ENCODE measurements at regions not wholly inside any gene's neighbourhood (a gene's known extent, or its start where the extent isn't known, plus 50 kb on each side); places are given as distances from the start of the nearest gene placed in this dataset.
"Not testable (repeated sequence)": the region's sequence is repeated elsewhere in the genome, so short reads cannot be mapped to it uniquely, and the experiment has no call there.

DNA sequence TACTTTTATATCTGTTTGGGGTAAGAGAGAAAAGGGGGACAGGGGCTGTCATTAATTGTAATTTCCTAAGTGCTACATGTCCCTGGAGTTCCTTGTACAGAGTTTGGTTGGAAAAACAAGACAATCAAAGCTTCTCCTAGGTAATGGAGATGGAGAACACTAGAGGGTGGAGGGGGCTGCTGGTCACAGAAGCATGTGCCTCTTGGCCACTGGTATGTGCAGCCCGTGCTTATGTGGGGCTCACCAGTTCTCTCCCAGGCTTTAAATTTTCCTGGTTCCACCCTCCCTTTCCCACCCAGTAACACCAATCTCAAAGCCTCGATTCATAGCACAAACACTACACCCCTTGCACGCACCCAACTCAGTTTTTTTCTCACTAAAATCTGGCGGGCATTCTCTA lies 165.6 kb downstream of the SAMD5 start:
- DNase-seq (ENCODE audit: low spot score) = no peak

- DNase-seq (ENCODE audit: low spot score) = no peak
Observed at GRCh38 chr6:147674794-147675193, 166.3 kb downstream of the SAMD5 start.

GRCh38 chr6:147675281-147675680 lies 166.8 kb downstream of the SAMD5 start:
- no peak for DNase-seq (ENCODE audit: low spot score)

- DNase-seq (ENCODE audit: low spot score) = no peak
Observed at GRCh38 chr6:147676495-147677199, 168.2 kb downstream of the SAMD5 start.

GRCh38 chr6:147677647-147678046 lies 169.2 kb downstream of the SAMD5 start:
- no peak for DNase-seq (ENCODE audit: low spot score)

DNA sequence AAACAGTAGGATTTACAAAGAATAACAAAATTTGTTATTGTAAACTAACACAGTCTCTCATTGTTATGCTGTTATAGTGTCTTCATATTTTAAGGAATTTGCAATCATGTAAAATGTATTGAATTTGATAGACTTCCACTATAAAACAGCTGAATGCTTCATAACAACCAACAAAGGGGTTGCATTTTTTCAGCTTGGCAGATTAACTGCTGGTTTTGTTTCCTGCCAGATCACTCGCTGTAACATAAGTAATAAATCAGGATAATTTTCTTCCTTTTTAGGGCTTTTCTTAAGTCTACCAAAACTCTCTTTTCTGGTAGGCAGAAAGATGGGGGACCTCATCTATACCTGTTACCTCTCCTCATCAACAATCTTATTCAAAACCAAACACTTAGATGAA lies 169.8 kb downstream of the SAMD5 start:
- DNase-seq (ENCODE audit: low spot score) = no peak

GRCh38 chr6:147684906-147685305 lies 176.4 kb downstream of the SAMD5 start:
- no peak for DNase-seq (ENCODE audit: low spot score)

GRCh38 chr6:147689398-147689797 lies 180.9 kb downstream of the SAMD5 start:
- no peak for DNase-seq (ENCODE audit: low spot score)

GRCh38 chr6:147691446-147691845 lies 183.0 kb downstream of the SAMD5 start:
- DNase-seq (ENCODE audit: low spot score) = no peak

DNA sequence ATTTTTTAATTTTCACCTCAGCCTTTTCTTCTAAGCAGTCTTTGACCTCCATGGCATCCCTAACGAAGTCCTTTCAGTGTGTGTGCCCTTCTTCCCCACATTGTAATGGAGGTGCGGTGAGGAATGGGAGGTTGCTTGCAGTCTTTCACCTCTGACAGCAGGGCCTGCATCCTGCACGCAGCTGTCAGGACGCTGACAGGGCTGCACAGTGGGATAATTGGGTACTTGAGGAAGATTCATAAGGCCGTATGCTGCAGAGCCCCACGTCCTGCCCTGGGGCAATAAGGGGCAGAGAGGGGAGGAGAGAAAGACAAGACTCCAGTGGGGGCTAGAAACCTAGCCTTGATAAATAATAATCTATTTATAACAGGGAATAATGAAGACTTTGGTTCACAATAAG lies 184.7 kb downstream of the SAMD5 start:
- no peak for DNase-seq (ENCODE audit: low spot score)

DNA sequence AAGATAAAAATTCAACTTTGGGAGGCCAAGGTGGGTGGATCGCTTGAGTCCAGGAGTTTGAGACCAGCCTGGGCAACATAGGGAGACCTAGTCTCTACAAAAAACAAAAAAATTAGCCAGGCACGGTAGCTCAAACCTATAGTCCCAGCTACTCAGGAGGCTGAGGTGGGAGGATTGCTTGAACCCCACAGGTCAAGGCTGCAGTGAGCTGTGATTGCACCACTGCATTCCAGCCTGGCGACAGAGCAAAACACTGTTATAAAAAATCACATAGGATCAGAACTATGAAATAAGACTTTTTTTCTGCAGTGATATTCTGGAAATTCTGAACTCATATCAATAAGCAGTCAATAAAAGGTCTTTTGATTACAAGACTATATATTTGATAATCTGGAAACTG lies 186.1 kb downstream of the SAMD5 start:
- DNase-seq (ENCODE audit: low spot score) = not testable (repeated sequence)

DNA sequence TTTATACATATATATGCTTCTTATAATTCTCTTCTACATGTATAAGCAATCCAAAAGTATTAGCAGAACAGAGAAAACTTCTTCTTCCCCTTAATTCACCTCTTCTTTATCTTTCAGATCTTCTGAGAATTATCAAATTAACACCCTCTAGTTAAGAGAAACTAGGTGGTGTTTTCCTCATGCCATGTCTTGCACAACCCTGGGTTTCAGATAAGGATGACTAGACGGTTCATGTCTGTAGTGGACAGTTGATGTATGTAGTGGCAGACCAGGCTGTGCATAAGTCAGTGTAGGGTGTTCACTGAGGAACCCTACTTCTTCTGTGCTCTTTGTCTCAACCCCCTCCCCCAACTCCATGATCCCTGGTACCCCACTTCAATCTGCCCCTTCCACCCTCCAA lies 187.3 kb downstream of the SAMD5 start:
- no peak for DNase-seq (ENCODE audit: low spot score)

DNA sequence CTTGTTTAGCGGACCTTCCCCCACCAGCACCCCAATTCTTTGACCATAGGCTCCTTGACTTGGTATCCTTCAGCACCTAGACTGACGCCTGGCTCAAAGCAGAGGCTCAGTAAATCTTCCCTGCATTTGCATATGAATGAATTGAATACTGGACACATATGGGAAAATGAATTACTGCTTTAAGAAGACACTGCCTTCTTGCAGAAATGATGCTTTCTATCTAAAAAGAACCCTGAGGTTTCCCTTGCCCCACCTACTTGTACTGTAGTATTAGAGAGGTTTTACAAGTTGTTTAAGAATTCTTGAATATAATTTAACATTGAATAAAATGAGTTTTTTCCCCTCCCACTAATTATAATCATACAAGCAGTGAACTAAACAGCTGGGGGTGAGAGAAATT lies 190.7 kb downstream of the SAMD5 start:
- no peak for DNase-seq (ENCODE audit: low spot score)

GRCh38 chr6:147699637-147700036 lies 191.1 kb downstream of the SAMD5 start:
- DNase-seq (ENCODE audit: low spot score) = no peak

- DNase-seq (ENCODE audit: low spot score) = no peak
Observed at GRCh38 chr6:147700436-147701209, 192.1 kb downstream of the SAMD5 start.

GRCh38 chr6:147704691-147705090 lies 196.2 kb downstream of the SAMD5 start:
- DNase-seq (ENCODE audit: low spot score) = no peak

- no peak for DNase-seq (ENCODE audit: low spot score)
Observed at GRCh38 chr6:147707524-147707923, 199.0 kb downstream of the SAMD5 start.

DNA sequence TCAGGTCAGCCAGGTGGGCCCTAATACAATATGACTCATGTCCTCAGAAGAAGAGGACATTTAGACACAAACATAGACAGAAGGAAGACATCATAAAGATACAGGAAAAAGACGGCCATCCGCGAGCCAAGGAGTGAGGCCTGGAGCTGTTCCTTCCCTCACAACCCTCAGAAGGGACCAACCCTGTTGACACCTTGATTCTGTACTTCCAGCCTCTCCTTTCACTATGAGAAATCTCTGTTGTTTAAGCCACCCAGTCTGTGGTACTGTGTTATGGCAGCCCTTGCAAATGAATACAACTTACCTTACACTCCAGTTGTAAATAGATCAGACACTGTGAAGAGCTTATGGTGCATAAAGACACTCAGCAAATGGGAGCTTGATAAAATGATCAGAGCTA lies 199.7 kb downstream of the SAMD5 start:
- DNase-seq (ENCODE audit: low spot score) = no peak

DNA sequence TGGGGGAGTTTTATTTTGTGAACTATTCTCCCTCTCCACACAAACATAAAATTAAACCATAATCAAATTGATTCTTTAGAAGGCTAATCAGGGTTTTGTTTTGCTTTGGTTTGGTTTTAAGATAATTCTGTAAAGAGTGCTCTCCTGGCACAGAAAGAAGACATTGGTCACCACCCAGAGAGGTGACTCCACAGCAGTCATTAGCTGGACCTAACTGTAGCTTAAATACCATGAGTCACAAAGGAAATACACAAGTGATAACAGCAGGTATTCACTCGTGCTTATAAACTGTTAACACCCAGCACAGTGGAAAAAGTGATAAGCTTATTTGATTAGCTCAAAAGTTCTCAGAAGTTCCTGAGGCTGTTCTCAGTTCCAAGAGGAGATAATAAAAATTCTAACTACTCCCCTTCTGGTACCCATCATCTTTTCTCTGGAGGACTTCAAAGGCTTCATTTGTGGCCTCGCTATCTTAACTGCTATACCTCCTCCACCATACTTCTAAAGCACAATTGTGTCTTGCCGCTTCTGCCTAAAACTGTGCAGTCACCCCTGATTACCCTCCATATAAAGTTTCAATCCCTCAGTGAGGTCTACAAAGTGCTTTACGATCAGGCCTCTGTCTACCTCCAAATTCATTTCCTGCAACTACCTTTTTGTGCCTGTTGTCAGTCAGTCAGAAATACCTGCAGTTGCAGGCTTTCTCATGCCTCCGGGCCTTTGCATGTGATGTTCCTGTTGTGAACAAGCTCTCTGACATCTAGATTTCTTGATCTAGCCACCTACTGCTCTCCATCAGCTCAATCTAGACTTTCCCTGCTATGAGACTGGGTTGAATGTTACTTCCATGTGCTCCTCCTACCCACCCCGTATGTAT lies 201.1 kb downstream of the SAMD5 start:
- DNase-seq (ENCODE audit: low spot score) = no peak

GRCh38 chr6:147710890-147711289 lies 202.4 kb downstream of the SAMD5 start:
- no peak for DNase-seq (ENCODE audit: low spot score)

GRCh38 chr6:147711476-147711875 lies 203.0 kb downstream of the SAMD5 start:
- DNase-seq (ENCODE audit: low spot score) = no peak

DNA sequence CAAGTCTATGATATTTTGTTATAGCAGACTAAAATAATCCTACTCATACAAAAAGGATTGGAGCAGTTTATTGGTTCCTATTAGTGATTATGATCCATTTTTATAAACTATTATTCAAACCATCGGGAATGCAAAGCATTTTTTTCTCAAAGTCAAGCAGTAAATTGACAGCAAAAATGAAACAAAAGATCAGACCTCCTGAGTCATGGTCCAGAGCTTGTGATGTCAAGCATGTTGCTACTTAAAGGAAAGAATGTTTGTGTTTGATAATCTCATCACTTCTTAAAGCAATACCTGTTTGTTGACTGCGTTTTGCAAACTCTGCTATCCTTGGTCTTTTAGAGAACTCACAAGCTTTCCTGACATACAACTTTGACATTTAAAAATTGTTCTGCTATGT lies 204.4 kb downstream of the SAMD5 start:
- DNase-seq (ENCODE audit: low spot score) = no peak

DNA sequence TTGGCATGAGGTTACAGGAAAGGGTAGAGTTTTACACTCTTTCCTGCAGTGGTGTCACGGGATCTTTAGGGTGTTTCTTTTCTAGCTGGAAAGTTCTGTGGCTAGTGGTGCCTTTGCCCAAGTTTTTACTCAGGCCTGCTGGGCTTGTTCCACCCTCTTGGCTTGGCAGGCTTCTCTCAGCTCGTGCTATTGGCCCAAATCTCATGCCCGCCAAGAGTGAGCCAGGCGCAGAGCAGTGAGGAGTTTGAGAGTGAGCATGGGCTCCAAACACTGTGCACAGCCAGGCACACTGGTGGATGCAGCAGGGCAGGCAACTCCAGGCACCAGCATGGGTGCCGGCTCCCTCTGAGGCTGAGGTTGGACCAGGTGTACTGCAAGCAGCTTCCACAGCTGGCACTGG lies 206.5 kb downstream of the SAMD5 start:
- DNase-seq (ENCODE audit: low spot score) = no peak

Data from ecto neural progenitor cell (in vitro differentiated cells).